HepG2 (cell line): ENCODE measurements at regions not wholly inside any gene's neighbourhood (a gene's known extent, or its start where the extent isn't known, plus 50 kb on each side); places are given as distances from the start of the nearest gene placed in this dataset.

Experiments used
- ATAC-seq: fragments of 200-7000 bp; cut with Tn5 transposase; 3 replicates; pipeline ENCODE4 v1.9.1; 2020; ENCODE audit warnings: mild to moderate bottlenecking, moderate library complexity
- BruUV-seq: library from RNA; stranded (reverse); fragments of 400-500 nt; replicated peaks from 2 replicates; lab custom pipeline; 2021; lab: Mats Ljungman, UMichigan
- CTCF ChIA-PET: fragments of 300-600 bp; formaldehyde crosslinking; extraction: SDS; loops from one replicate; lab custom pipeline; 2021; ENCODE audit warnings: low total read pairs, inconsistent platforms, low intra/inter-chr PET ratio; lab: Yijun Ruan, JAX
- POLR2A ChIA-PET: fragments of 350-600 bp; sonication (Branson Sonifier 250); formaldehyde crosslinking; loops from one replicate; lab custom pipeline; 2020; ENCODE audit warnings: antibody characterized with exemption, inconsistent platforms; lab: Yijun Ruan, JAX
- DNase-seq: peaks from one replicate; pipeline ENCODE4 v3.0.0-alpha.2; 2015; ENCODE audit warnings: low spot score
- FAIRE-seq: peaks from 3 replicates; lab custom pipeline; 2011; peaks lifted over from hg19 to GRCh38; lab: Jason Lieb, UNC
- H2AFZ ChIP-seq: one replicate; pipeline ENCODE4 v1.6.1; 2011; ENCODE audit warnings: low read length, inconsistent platforms
- H3K27ac ChIP-seq: fragments of 300-600 bp; 3 replicates; pipeline ENCODE4 v1.8.0; 2011; ENCODE audit warnings: mixed run types, mild to moderate bottlenecking, mixed read lengths, low read length, inconsistent platforms; ENCODE audit not compliant: insufficient read depth; ENCODE audit errors: extremely low read length
- H3K27me3 ChIP-seq, 2 experiments: fragments of 200-600 bp in 1 of 2; 2 replicates in 1 of 2; 3 replicates in 1 of 2; pipeline versions ENCODE4 v1.6.0 to v1.8.0; 2011; ENCODE audit warnings: low read length in 2 of 2, mild to moderate bottlenecking in 2 of 2, moderate library complexity in 2 of 2, inconsistent platforms in 1 of 2; ENCODE audit not compliant: insufficient read depth in 2 of 2, control insufficient read depth in 1 of 2
- H3K36me3 ChIP-seq, 2 experiments: fragments of 200-600 bp in 1 of 2; replicated peaks in 1 of 2; 2 replicates in 1 of 2; 3 replicates in 1 of 2; pipeline versions ENCODE4 v1.5.1 to v1.8.0; 2011; ENCODE audit warnings: low read length in 2 of 2, inconsistent platforms in 1 of 2; ENCODE audit not compliant: insufficient read depth in 2 of 2, control insufficient read depth in 1 of 2
- H3K4me1 ChIP-seq: 2 replicates; pipeline ENCODE4 v1.5.1; 2012; ENCODE audit warnings: low read length, inconsistent platforms; ENCODE audit not compliant: insufficient read depth
- H3K4me2 ChIP-seq: 2 replicates; pipeline ENCODE4 v1.6.0; 2011; ENCODE audit warnings: low read depth, low read length, inconsistent platforms
- H3K4me3 ChIP-seq, 3 experiments: fragments of 200-600 bp in 1 of 3; sonication (generic), shearing (Covaris generic) in 1 of 3; replicated peaks in 1 of 3; 2 replicates each; pipeline ENCODE4 v1.5.1; 2011 to 2016; ENCODE audit warnings: low read length in 3 of 3, inconsistent platforms in 2 of 3, low read depth in 2 of 3, mild to moderate bottlenecking in 2 of 3, control low read depth in 1 of 3, mixed read lengths in 1 of 3; ENCODE audit not compliant: insufficient read depth in 1 of 3
- H3K79me2 ChIP-seq: one replicate; pipeline ENCODE4 v1.6.1; 2011; ENCODE audit warnings: low read length, inconsistent platforms; ENCODE audit not compliant: insufficient read depth
- H3K9ac ChIP-seq: 2 replicates; pipeline ENCODE4 v1.6.0; 2011; ENCODE audit warnings: mild to moderate bottlenecking, low read depth, low read length, inconsistent platforms; ENCODE audit not compliant: insufficient read depth
- H3K9me3 ChIP-seq: 2 replicates; pipeline ENCODE4 v1.5.1; 2012; ENCODE audit warnings: mild to moderate bottlenecking, low read length
- H4K20me1 ChIP-seq: 2 replicates; pipeline ENCODE4 v1.6.0; 2011; ENCODE audit warnings: inconsistent platforms, mild to moderate bottlenecking, low read length, moderate library complexity; ENCODE audit not compliant: insufficient read depth
- ARNTL ChIP-seq: sonication (generic); formaldehyde crosslinking; IDR thresholded peaks from 2 replicates; pipeline ENCODE4 v1.4.0; 2020; ENCODE audit warnings: mild to moderate bottlenecking, missing genetic modification reagents
- HOXA7 ChIP-seq: sonication (generic); formaldehyde crosslinking; IDR thresholded peaks from 2 replicates; pipeline ENCODE4 v1.8.1; 2022; ENCODE audit warnings: mild to moderate bottlenecking, missing genetic modification reagents, moderate library complexity
- ISX ChIP-seq: sonication (generic); formaldehyde crosslinking; conservative IDR thresholded peaks from 2 replicates; pipeline ENCODE4 v1.5.0; 2020; ENCODE audit warnings: missing genetic modification reagents
- KIAA2018 ChIP-seq: sonication (generic); formaldehyde crosslinking; IDR thresholded peaks from 2 replicates; pipeline ENCODE4 v1.5.0; 2020; ENCODE audit warnings: mild to moderate bottlenecking, missing genetic modification reagents, borderline replicate concordance
- KLF9 ChIP-seq: IDR thresholded peaks from 2 replicates; pipeline ENCODE4 v1.6.1; 2016; ENCODE audit warnings: low read depth
- POLR2A ChIP-seq, 2 experiments: IDR thresholded peaks; 2 replicates each; pipeline ENCODE4 v1.6.1; 2011; ENCODE audit warnings: low read depth in 2 of 2, low read length in 2 of 2, mild to moderate bottlenecking in 1 of 2, moderate library complexity in 1 of 2; ENCODE audit not compliant: insufficient read depth in 1 of 2
- ZNF7 ChIP-seq: IDR thresholded peaks from 2 replicates; pipeline ENCODE4 v1.6.1; 2016; ENCODE audit warnings: missing biosample characterization, missing genetic modification reagents
- in situ Hi-C: cut with HindIII; loops from 2 replicates; pipeline ENCODE4 v1.10.0; 2017; ENCODE audit warnings: low pct_unique_long_range_greater_than_20kb; ENCODE audit not compliant: extremely low pct_ligation_motif_present
- intact Hi-C: fragments of 100-400 bp; cut with micrococcal nuclease; formaldehyde crosslinking; loops from one replicate; pipeline ENCODE4 v1.10.0; 2022; ENCODE audit not compliant: unreplicated experiment
- TF ChIP-seq, protein P1 (sequence below): IDR thresholded peaks from 2 replicates; pipeline ENCODE4 v1.6.1; 2016; ENCODE audit warnings: low read depth
- TF ChIP-seq, protein P2 (sequence below): sonication (generic); formaldehyde crosslinking; IDR thresholded peaks from 2 replicates; pipeline ENCODE4 v1.5.1; 2020; ENCODE audit warnings: mild to moderate bottlenecking, missing genetic modification reagents, moderate library complexity

GRCh38 chr14:55847766-55848165 lies 267.8 kb downstream of the KTN1 start (continued):
- TF ChIP-seq KIAA2018 (CRISPR knock-in tag): no peak
- TF ChIP-seq ISX (CRISPR knock-in tag): no peak
- TF ChIP-seq KLF9: no peak

- ATAC-seq (no peak), FAIRE-seq (no peak), DNase-seq (no peak)
- ChIA-PET POLR2A (no interaction called here), CTCF (no interaction called here)
- Histone ChIP-seq H3K36me3 (no peaks in the 10 kb centered on the region), H3K27ac (no peak overlapping the region), H3K4me2 (no peak overlapping the region), H3K9ac (no peak overlapping the region), H2AFZ (no peak overlapping the region), H3K4me3 (no peak overlapping the region), H3K79me2 (no peaks in the 10 kb centered on the region), H3K9me3 (no peaks in the 10 kb centered on the region), H3K4me1 (no peaks in the 10 kb centered on the region), H4K20me1 (no peaks in the 10 kb centered on the region), H3K27me3 (no peaks in the 10 kb centered on the region; a peak in 1 of 5 replicates)
- in situ Hi-C loops: no loop called here
- no TSS peak for BruUV-seq
- intact Hi-C loops: no loop called here
- TF ChIP-seq, protein P1, sequence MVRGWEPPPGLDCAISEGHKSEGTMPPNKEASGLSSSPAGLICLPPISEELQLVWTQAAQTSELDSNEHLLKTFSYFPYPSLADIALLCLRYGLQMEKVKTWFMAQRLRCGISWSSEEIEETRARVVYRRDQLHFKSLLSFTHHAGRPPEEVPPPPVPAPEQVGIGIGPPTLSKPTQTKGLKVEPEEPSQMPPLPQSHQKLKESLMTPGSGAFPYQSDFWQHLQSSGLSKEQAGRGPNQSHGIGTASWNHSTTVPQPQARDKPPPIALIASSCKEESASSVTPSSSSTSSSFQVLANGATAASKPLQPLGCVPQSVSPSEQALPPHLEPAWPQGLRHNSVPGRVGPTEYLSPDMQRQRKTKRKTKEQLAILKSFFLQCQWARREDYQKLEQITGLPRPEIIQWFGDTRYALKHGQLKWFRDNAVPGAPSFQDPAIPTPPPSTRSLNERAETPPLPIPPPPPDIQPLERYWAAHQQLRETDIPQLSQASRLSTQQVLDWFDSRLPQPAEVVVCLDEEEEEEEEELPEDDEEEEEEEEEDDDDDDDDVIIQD (CRISPR knock-in tag): no peak
- TF ChIP-seq, protein P2, sequence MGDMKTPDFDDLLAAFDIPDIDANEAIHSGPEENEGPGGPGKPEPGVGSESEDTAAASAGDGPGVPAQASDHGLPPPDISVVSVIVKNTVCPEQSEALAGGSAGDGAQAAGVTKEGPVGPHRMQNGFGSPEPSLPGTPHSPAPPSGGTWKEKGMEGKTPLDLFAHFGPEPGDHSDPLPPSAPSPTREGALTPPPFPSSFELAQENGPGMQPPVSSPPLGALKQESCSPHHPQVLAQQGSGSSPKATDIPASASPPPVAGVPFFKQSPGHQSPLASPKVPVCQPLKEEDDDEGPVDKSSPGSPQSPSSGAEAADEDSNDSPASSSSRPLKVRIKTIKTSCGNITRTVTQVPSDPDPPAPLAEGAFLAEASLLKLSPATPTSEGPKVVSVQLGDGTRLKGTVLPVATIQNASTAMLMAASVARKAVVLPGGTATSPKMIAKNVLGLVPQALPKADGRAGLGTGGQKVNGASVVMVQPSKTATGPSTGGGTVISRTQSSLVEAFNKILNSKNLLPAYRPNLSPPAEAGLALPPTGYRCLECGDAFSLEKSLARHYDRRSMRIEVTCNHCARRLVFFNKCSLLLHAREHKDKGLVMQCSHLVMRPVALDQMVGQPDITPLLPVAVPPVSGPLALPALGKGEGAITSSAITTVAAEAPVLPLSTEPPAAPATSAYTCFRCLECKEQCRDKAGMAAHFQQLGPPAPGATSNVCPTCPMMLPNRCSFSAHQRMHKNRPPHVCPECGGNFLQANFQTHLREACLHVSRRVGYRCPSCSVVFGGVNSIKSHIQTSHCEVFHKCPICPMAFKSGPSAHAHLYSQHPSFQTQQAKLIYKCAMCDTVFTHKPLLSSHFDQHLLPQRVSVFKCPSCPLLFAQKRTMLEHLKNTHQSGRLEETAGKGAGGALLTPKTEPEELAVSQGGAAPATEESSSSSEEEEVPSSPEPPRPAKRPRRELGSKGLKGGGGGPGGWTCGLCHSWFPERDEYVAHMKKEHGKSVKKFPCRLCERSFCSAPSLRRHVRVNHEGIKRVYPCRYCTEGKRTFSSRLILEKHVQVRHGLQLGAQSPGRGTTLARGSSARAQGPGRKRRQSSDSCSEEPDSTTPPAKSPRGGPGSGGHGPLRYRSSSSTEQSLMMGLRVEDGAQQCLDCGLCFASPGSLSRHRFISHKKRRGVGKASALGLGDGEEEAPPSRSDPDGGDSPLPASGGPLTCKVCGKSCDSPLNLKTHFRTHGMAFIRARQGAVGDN (CRISPR knock-in tag): no peak
- TF ChIP-seq ZNF7 (CRISPR knock-in tag): no peak
- TF ChIP-seq ARNTL: no peak
- TF ChIP-seq POLR2A (IDR thresholded peaks at IDR 0.05; ENCODE audit: insufficient read depth in 1 of 2, low read depth in 2 of 2, low read length in 2 of 2): no peak
- TF ChIP-seq HOXA7: no peak
Measured at GRCh38 chr14:55848964-55849363, 269.0 kb downstream of the KTN1 start.
